DOHH2 (cell line): ENCODE measurements at regions not wholly inside any gene's neighbourhood (a gene's known extent, or its start where the extent isn't known, plus 50 kb on each side); places are given as distances from the start of the nearest gene placed in this dataset.

Experiments
- CTCF ChIP-seq: fragments of 200-600 bp; sonication (generic); IDR thresholded peaks from one replicate; pipeline ENCODE4 v1.5.1; 2014; ENCODE audit warnings: antibody characterized with exemption, mild to moderate bottlenecking, low read depth, low read length; ENCODE audit not compliant: poor library complexity, severe bottlenecking
- EZH2phosphoT487 ChIP-seq: fragments of 200-600 bp; sonication (generic); IDR thresholded peaks from 2 replicates; pipeline ENCODE4 v1.6.1; 2017; ENCODE audit warnings: borderline replicate concordance, mild to moderate bottlenecking, antibody characterized with exemption, low read length, moderate library complexity, mixed read lengths

DNA sequence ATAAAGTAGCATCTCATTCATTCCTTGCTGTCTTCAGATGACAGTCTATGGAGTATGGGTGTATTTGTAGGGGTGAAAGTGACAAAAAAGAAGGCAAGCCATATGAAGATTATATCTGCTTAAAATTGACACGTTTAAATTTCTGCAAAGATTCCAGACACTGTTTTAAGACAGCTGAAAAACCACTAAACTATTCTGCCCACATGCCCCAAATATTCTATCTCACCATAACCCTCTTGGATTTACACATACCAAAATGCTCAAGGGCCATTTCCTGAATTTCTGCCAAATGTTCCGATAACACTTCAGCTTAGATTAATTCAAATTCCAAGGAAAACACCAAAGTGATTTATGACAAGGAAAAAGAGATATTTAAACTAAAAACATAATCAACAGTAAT lies 99.9 kb upstream of the IL6 start:
- no peak for TF ChIP-seq EZH2phosphoT487
- TF ChIP-seq CTCF: no peak
